WTC11 (cell line): ENCODE measurements at regions not wholly inside any gene's neighbourhood (a gene's known extent, or its start where the extent isn't known, plus 50 kb on each side); places are given as distances from the start of the nearest gene placed in this dataset.

ENCODE experiments used
- ATAC-seq: fragments of 200-7000 bp; cut with Tn5 transposase; 2 replicates; pipeline ENCODE4 v1.10.0; 2021; ENCODE audit warnings: mild to moderate bottlenecking, moderate library complexity
- CTCF ChIA-PET: fragments of 300-600 bp; sonication (Branson Sonifier 250); formaldehyde crosslinking; loops from one replicate; lab custom pipeline; 2021; ENCODE audit warnings: antibody characterized with exemption; lab: Charles Lee
- POLR2A ChIA-PET: fragments of 350-600 bp; sonication (Branson Sonifier 250); formaldehyde crosslinking; loops from one replicate; lab custom pipeline; 2021; ENCODE audit warnings: antibody characterized with exemption; lab: Charles Lee
- DNase-seq: peaks from one replicate; pipeline ENCODE4 v3.0.0; 2021; ENCODE audit warnings: low spot score
- H3K27ac Mint-ChIP-seq: 2 replicates; pipeline ENCODE4 v1.8.0; 2021; ENCODE audit warnings: mixed read lengths
- H3K27me3 Mint-ChIP-seq: 2 replicates; pipeline ENCODE4 v1.8.0; 2021; ENCODE audit warnings: low read depth, mild to moderate bottlenecking, moderate library complexity, mixed read lengths
- H3K36me3 Mint-ChIP-seq: 2 replicates; pipeline ENCODE4 v1.8.0; 2021; ENCODE audit warnings: mixed read lengths
- H3K4me1 Mint-ChIP-seq: 2 replicates; pipeline ENCODE4 v1.8.0; 2022; ENCODE audit warnings: mixed read lengths
- H3K4me3 Mint-ChIP-seq: 2 replicates; pipeline ENCODE4 v1.8.0; 2021; ENCODE audit warnings: mild to moderate bottlenecking, moderate library complexity, mixed read lengths
- H3K9me3 Mint-ChIP-seq: 2 replicates; pipeline ENCODE4 v1.8.0; 2021; ENCODE audit warnings: mixed read lengths
- CBFB ChIP-seq: sonication (generic); formaldehyde crosslinking; IDR thresholded peaks from 2 replicates; pipeline ENCODE4 v1.8.1; 2022; ENCODE audit warnings: mild to moderate bottlenecking, low read depth, missing genetic modification reagents
- CREM ChIP-seq: sonication (generic); formaldehyde crosslinking; IDR thresholded peaks from 2 replicates; pipeline ENCODE4 v1.8.1; 2022; ENCODE audit warnings: mild to moderate bottlenecking, missing genetic modification reagents, moderate library complexity
- E2F5 ChIP-seq: sonication (generic); formaldehyde crosslinking; IDR thresholded peaks from 2 replicates; pipeline ENCODE4 v1.8.1; 2022; ENCODE audit warnings: mild to moderate bottlenecking, moderate library complexity, missing genetic modification reagents
- ESRRA ChIP-seq: sonication (generic); formaldehyde crosslinking; IDR thresholded peaks from 2 replicates; pipeline ENCODE4 v1.8.1; 2022; ENCODE audit warnings: mild to moderate bottlenecking, missing genetic modification reagents, borderline replicate concordance
- ETV6 ChIP-seq: sonication (generic); formaldehyde crosslinking; IDR thresholded peaks from 2 replicates; pipeline ENCODE4 v1.8.1; 2022; ENCODE audit warnings: mild to moderate bottlenecking, missing genetic modification reagents
- GRHL2 ChIP-seq: fragments of 250-450 bp; sonication (Bioruptor Pico); IDR thresholded peaks from 2 replicates; pipeline ENCODE4 v1.8.0; 2022; ENCODE audit warnings: mild to moderate bottlenecking, moderate library complexity; ENCODE audit not compliant: insufficient replicate concordance, severe bottlenecking
- GTF2I ChIP-seq: fragments of 250-450 bp; sonication (Bioruptor Pico); conservative IDR thresholded peaks from 2 replicates; pipeline ENCODE4 v1.4.0; 2021; ENCODE audit warnings: mild to moderate bottlenecking
- IRF2 ChIP-seq: sonication (generic); formaldehyde crosslinking; IDR thresholded peaks from 2 replicates; pipeline ENCODE4 v1.8.0; 2022; ENCODE audit warnings: low read depth, missing genetic modification reagents, borderline replicate concordance
- JAZF1 ChIP-seq: fragments of 250-450 bp; sonication (Bioruptor Pico); IDR thresholded peaks from 2 replicates; pipeline ENCODE4 v1.9.0; 2021; ENCODE audit warnings: moderate library complexity, mild to moderate bottlenecking, inconsistent platforms
- JUN ChIP-seq: sonication (generic); formaldehyde crosslinking; IDR thresholded peaks from 2 replicates; pipeline ENCODE4 v1.8.0; 2023; ENCODE audit warnings: mild to moderate bottlenecking, missing genetic modification reagents
- KAT7 ChIP-seq: sonication (generic); formaldehyde crosslinking; IDR thresholded peaks from 2 replicates; pipeline ENCODE4 v1.8.1; 2023; ENCODE audit warnings: missing genetic modification reagents, mild to moderate bottlenecking, borderline replicate concordance
- NFYB ChIP-seq: sonication (generic); formaldehyde crosslinking; conservative IDR thresholded peaks from 2 replicates; pipeline ENCODE4 v1.8.0; 2022; ENCODE audit warnings: low read depth, missing genetic modification reagents
- NR3C1 ChIP-seq: sonication (generic); formaldehyde crosslinking; conservative IDR thresholded peaks from 2 replicates; pipeline ENCODE4 v1.8.1; 2023; ENCODE audit warnings: low read depth, mild to moderate bottlenecking, missing genetic modification reagents
- OVOL2 ChIP-seq: fragments of 250-450 bp; sonication (Bioruptor Pico); IDR thresholded peaks from 2 replicates; pipeline ENCODE4 v1.9.0; 2021; ENCODE audit warnings: mild to moderate bottlenecking, borderline replicate concordance
- PRRX2 ChIP-seq: fragments of 250-450 bp; sonication (Bioruptor Pico); IDR thresholded peaks from 2 replicates; pipeline ENCODE4 v1.8.0; 2021; ENCODE audit warnings: mild to moderate bottlenecking
- RELA ChIP-seq: sonication (generic); formaldehyde crosslinking; IDR thresholded peaks from 2 replicates; pipeline ENCODE4 v1.8.1; 2022; ENCODE audit warnings: missing genetic modification reagents, mild to moderate bottlenecking, borderline replicate concordance
- TCF7 ChIP-seq: sonication (generic); formaldehyde crosslinking; IDR thresholded peaks from 2 replicates; pipeline ENCODE4 v1.8.0; 2022; ENCODE audit warnings: mild to moderate bottlenecking, low read depth, missing genetic modification reagents, moderate library complexity
- TEAD4 ChIP-seq: sonication (generic); formaldehyde crosslinking; IDR thresholded peaks from 2 replicates; pipeline ENCODE4 v1.8.0; 2022; ENCODE audit warnings: mild to moderate bottlenecking, missing genetic modification reagents
- TP53 ChIP-seq: sonication (generic); formaldehyde crosslinking; IDR thresholded peaks from 2 replicates; pipeline ENCODE4 v1.8.1; 2023; ENCODE audit warnings: mild to moderate bottlenecking, missing genetic modification reagents
- ZNF138 ChIP-seq: sonication (generic); formaldehyde crosslinking; conservative IDR thresholded peaks from 2 replicates; pipeline ENCODE4 v1.8.1; 2022; ENCODE audit warnings: mild to moderate bottlenecking, moderate library complexity, missing genetic modification reagents
- ZNF263 ChIP-seq: sonication (generic); formaldehyde crosslinking; IDR thresholded peaks from 2 replicates; pipeline ENCODE4 v1.8.1; 2022; ENCODE audit warnings: low read depth, mild to moderate bottlenecking, moderate library complexity, missing genetic modification reagents
- TF ChIP-seq, protein P1 (sequence below): sonication (generic); formaldehyde crosslinking; IDR thresholded peaks from 2 replicates; pipeline ENCODE4 v1.8.0; 2023; ENCODE audit warnings: missing genetic modification reagents, mild to moderate bottlenecking, borderline replicate concordance
- TF ChIP-seq, protein P2 (sequence below): fragments of 250-450 bp; sonication (Bioruptor Pico); conservative IDR thresholded peaks from 2 replicates; pipeline ENCODE4 v1.9.0; 2021; ENCODE audit warnings: mild to moderate bottlenecking
- TF ChIP-seq, protein P3 (sequence below): sonication (generic); formaldehyde crosslinking; IDR thresholded peaks from 2 replicates; pipeline ENCODE4 v1.8.0; 2022; ENCODE audit warnings: missing genetic modification reagents

DNA sequence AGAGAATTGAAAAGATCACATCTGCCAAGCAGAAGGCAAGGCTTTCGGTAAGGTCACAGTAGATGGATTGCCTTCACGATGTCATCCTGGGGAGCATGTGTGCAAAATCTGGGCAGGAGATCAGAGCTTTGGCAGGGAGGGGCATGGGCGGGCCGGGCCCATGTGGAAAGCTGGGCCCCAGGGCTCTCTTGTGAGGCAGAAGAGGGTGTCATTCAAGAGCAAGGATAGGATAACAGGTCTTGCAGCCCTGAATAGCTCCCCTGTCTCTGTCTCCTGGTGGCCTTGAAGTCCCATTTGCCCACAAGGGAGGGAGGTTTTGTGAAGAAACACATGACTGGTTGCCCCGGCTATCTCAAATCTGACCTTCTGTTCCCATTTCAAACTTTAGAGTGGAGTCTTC is 172.0 kb downstream of the OPA1 start:
- Mint-ChIP-seq H3K9me3 (peaks cover 19% of the 10 kb centered on the region), H3K4me1 (no peaks in the 10 kb centered on the region), H3K4me3 (no peak overlapping the region), H3K36me3 (no peaks in the 10 kb centered on the region), H3K27me3 (peaks cover 2% of the 10 kb centered on the region; the same call in 1 of the 2 replicates), H3K27ac (no peak overlapping the region)
- ChIA-PET CTCF (no interaction called here), POLR2A (no interaction called here)
- TF ChIP-seq TCF7 (CRISPR knock-in tag) = no peak
- no peak for TF ChIP-seq CREM (CRISPR knock-in tag)
- no peak for TF ChIP-seq JAZF1 (CRISPR knock-in tag)
- TF ChIP-seq GRHL2 (CRISPR knock-in tag) = no peak
- no peak for TF ChIP-seq CBFB (CRISPR knock-in tag)
- no peak for TF ChIP-seq PRRX2 (CRISPR knock-in tag)
- TF ChIP-seq, protein P1, sequence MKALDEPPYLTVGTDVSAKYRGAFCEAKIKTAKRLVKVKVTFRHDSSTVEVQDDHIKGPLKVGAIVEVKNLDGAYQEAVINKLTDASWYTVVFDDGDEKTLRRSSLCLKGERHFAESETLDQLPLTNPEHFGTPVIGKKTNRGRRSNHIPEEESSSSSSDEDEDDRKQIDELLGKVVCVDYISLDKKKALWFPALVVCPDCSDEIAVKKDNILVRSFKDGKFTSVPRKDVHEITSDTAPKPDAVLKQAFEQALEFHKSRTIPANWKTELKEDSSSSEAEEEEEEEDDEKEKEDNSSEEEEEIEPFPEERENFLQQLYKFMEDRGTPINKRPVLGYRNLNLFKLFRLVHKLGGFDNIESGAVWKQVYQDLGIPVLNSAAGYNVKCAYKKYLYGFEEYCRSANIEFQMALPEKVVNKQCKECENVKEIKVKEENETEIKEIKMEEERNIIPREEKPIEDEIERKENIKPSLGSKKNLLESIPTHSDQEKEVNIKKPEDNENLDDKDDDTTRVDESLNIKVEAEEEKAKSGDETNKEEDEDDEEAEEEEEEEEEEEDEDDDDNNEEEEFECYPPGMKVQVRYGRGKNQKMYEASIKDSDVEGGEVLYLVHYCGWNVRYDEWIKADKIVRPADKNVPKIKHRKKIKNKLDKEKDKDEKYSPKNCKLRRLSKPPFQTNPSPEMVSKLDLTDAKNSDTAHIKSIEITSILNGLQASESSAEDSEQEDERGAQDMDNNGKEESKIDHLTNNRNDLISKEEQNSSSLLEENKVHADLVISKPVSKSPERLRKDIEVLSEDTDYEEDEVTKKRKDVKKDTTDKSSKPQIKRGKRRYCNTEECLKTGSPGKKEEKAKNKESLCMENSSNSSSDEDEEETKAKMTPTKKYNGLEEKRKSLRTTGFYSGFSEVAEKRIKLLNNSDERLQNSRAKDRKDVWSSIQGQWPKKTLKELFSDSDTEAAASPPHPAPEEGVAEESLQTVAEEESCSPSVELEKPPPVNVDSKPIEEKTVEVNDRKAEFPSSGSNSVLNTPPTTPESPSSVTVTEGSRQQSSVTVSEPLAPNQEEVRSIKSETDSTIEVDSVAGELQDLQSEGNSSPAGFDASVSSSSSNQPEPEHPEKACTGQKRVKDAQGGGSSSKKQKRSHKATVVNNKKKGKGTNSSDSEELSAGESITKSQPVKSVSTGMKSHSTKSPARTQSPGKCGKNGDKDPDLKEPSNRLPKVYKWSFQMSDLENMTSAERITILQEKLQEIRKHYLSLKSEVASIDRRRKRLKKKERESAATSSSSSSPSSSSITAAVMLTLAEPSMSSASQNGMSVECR = no peak
- no peak for TF ChIP-seq NFYB (CRISPR knock-in tag)
- TF ChIP-seq OVOL2 (CRISPR knock-in tag) = no peak
- no peak for TF ChIP-seq IRF2
- no peak for TF ChIP-seq KAT7 (CRISPR knock-in tag)
- DNase-seq = no peak
- no peak for ATAC-seq

- ATAC-seq = no peak
- no peak overlapping the region for H3K27ac Mint-ChIP-seq
- peaks cover 28% of the 10 kb centered on the region for H3K9me3 Mint-ChIP-seq
- POLR2A ChIA-PET = no interaction called here
- peaks cover 9% of the 10 kb centered on the region for H3K27me3 Mint-ChIP-seq
- peaks cover 5% of the 10 kb centered on the region; the same call in 1 of the 2 replicates for H3K4me1 Mint-ChIP-seq
- H3K4me3 Mint-ChIP-seq = no peak overlapping the region
- no peak for DNase-seq
- CTCF ChIA-PET = interaction anchor here (1.4 kb wide), 2 partner anchors 13 to 23 kb away, joined by 3 to 4 read pairs; no protein-coding TSS in a partner anchor
- peaks cover 6% of the 10 kb centered on the region for H3K36me3 Mint-ChIP-seq
- TF ChIP-seq GTF2I (CRISPR knock-in tag) (no peak), TP53 (no peak), OVOL2 (CRISPR knock-in tag) (no peak), CREM (CRISPR knock-in tag) (no peak), NR3C1 (CRISPR knock-in tag) (no peak), TEAD4 (CRISPR knock-in tag) (no peak), RELA (CRISPR knock-in tag) (no peak), ZNF138 (no peak), ETV6 (CRISPR knock-in tag) (no peak), ZNF263 (CRISPR knock-in tag) (no peak), E2F5 (CRISPR knock-in tag) (no peak), ESRRA (CRISPR knock-in tag) (no peak), JUN (no peak)
- TF ChIP-seq, protein P2, sequence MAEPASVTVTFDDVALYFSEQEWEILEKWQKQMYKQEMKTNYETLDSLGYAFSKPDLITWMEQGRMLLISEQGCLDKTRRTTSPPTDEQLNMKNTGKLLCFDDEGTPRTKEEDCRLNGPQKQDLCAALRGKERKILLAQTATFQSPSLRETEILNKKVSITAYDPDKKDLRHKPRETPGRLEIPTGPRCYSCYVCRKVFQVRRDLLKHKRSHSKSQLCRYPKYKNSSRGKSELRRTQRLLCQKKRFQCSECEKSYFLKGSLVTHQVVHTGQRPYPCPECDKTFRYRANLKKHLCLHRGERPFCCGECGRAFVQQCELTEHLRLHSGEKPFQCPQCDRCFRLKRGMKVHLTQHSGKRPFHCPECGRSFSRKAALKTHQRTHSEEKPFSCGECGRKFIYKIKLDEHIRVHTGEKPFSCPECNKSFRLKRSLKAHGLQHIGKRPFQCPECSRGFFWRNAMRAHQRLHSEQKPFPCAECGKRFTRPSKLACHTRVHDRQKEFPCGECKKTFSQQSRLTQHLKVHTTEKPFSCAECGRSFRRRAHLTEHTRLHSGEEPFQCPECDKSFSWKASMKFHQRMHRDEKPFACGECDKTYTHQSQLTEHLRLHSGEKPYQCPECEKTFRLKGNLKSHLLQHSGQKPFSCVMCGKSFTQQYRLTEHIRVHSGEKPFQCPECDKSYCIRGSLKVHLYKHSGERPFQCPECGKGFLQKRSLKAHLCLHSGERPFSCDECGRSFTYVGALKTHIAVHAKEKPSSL (CRISPR knock-in tag) = no peak
- TF ChIP-seq, protein P3, sequence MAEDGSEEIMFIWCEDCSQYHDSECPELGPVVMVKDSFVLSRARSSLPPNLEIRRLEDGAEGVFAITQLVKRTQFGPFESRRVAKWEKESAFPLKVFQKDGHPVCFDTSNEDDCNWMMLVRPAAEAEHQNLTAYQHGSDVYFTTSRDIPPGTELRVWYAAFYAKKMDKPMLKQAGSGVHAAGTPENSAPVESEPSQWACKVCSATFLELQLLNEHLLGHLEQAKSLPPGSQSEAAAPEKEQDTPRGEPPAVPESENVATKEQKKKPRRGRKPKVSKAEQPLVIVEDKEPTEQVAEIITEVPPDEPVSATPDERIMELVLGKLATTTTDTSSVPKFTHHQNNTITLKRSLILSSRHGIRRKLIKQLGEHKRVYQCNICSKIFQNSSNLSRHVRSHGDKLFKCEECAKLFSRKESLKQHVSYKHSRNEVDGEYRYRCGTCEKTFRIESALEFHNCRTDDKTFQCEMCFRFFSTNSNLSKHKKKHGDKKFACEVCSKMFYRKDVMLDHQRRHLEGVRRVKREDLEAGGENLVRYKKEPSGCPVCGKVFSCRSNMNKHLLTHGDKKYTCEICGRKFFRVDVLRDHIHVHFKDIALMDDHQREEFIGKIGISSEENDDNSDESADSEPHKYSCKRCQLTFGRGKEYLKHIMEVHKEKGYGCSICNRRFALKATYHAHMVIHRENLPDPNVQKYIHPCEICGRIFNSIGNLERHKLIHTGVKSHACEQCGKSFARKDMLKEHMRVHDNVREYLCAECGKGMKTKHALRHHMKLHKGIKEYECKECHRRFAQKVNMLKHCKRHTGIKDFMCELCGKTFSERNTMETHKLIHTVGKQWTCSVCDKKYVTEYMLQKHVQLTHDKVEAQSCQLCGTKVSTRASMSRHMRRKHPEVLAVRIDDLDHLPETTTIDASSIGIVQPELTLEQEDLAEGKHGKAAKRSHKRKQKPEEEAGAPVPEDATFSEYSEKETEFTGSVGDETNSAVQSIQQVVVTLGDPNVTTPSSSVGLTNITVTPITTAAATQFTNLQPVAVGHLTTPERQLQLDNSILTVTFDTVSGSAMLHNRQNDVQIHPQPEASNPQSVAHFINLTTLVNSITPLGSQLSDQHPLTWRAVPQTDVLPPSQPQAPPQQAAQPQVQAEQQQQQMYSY = no peak
Observed at GRCh38 chr3:193767353-193768069, 174.5 kb downstream of the OPA1 start.
